ENCODE measurements at regions not wholly inside any gene's neighbourhood (a gene's known extent, or its start where the extent isn't known, plus 50 kb on each side); places are given as distances from the start of the nearest gene placed in this dataset.

DNA sequence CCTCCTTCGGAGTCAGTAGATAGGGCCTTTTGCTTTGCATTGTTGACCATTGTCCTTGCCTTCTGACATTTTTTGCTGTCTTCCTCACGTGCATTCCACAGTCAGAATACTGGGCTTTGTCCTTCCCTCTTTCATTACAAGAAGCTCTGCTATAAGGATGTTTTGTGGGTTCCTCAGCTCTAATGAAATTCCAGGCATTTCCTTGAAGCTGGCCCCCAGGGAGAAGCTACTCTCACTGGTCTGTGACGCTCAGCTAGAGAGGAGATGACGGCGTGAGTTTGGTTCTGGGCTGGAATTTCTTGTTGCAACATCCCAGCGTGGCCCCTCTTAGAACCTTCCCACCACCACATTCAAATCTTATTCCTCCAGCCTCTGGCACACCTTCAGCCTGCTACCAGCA is 210.2 kb downstream of the TJP1 start:
- TF ChIP-seq, protein P1, sequence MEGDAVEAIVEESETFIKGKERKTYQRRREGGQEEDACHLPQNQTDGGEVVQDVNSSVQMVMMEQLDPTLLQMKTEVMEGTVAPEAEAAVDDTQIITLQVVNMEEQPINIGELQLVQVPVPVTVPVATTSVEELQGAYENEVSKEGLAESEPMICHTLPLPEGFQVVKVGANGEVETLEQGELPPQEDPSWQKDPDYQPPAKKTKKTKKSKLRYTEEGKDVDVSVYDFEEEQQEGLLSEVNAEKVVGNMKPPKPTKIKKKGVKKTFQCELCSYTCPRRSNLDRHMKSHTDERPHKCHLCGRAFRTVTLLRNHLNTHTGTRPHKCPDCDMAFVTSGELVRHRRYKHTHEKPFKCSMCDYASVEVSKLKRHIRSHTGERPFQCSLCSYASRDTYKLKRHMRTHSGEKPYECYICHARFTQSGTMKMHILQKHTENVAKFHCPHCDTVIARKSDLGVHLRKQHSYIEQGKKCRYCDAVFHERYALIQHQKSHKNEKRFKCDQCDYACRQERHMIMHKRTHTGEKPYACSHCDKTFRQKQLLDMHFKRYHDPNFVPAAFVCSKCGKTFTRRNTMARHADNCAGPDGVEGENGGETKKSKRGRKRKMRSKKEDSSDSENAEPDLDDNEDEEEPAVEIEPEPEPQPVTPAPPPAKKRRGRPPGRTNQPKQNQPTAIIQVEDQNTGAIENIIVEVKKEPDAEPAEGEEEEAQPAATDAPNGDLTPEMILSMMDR (IDR thresholded peaks at IDR 0.05): no peak
- TF ChIP-seq POLR2A (IDR thresholded peaks at IDR 0.05): no peak
